HepG2 (cell line): ENCODE measurements at regions not wholly inside any gene's neighbourhood (a gene's known extent, or its start where the extent isn't known, plus 50 kb on each side); places are given as distances from the start of the nearest gene placed in this dataset.

ENCODE experiments used
- BHLHE40 ChIP-seq: IDR thresholded peaks from 2 replicates; pipeline ENCODE4 v1.6.1; 2011; ENCODE audit warnings: low read length, improper control_type of control experiment
- ELF1 ChIP-seq: sonication (generic); formaldehyde crosslinking; IDR thresholded peaks from 2 replicates; pipeline ENCODE4 v1.4.0; 2020; ENCODE audit warnings: missing genetic modification reagents
- FOSL2 ChIP-seq: sonication (generic); formaldehyde crosslinking; IDR thresholded peaks from 2 replicates; pipeline ENCODE4 v1.4.0; 2020; ENCODE audit warnings: missing genetic modification reagents
- KAT7 ChIP-seq: IDR thresholded peaks from 2 replicates; pipeline ENCODE4 v1.6.1; 2018; ENCODE audit warnings: borderline replicate concordance, missing compliant biosample characterization
- MAX ChIP-seq: IDR thresholded peaks from 2 replicates; pipeline ENCODE4 v1.6.1; 2012; ENCODE audit warnings: inconsistent platforms
- MIXL1 ChIP-seq: IDR thresholded peaks from 2 replicates; pipeline ENCODE4 v1.6.1; 2016
- NFYB ChIP-seq: sonication (generic); formaldehyde crosslinking; IDR thresholded peaks from 2 replicates; pipeline ENCODE4 v1.4.0; 2020; ENCODE audit warnings: missing genetic modification reagents
- TAF1 ChIP-seq: sonication (generic); formaldehyde crosslinking; IDR thresholded peaks from 2 replicates; pipeline ENCODE4 v1.4.0; 2020; ENCODE audit warnings: missing genetic modification reagents
- ZBTB7A ChIP-seq: sonication (generic); formaldehyde crosslinking; IDR thresholded peaks from 2 replicates; pipeline ENCODE4 v1.8.0; 2022; ENCODE audit warnings: mild to moderate bottlenecking, missing genetic modification reagents
- ZNF24 ChIP-seq: fragments of 450-650 bp; IDR thresholded peaks from 2 replicates; pipeline ENCODE4 v1.6.1; 2017; ENCODE audit warnings: antibody characterized with exemption, mild to moderate bottlenecking
- ZNF530 ChIP-seq: sonication (generic); formaldehyde crosslinking; IDR thresholded peaks from 2 replicates; pipeline ENCODE4 v1.5.0; 2020; ENCODE audit warnings: low read depth, mild to moderate bottlenecking, missing genetic modification reagents

GRCh38 chrX:22746081-22746480, 253.7 kb upstream of the DDX53 start:
- TF ChIP-seq KAT7 (no peak), TAF1 (CRISPR knock-in tag) (no peak), MIXL1 (CRISPR knock-in tag) (no peak), FOSL2 (CRISPR knock-in tag) (no peak), ZNF530 (CRISPR knock-in tag) (no peak), ZNF24 (no peak), NFYB (no peak), MAX (no peak), BHLHE40 (no peak), ELF1 (CRISPR knock-in tag) (no peak), ZBTB7A (no peak)
